Breast epithelium (tissue), 3 donors: ENCODE measurements at regions not wholly inside any gene's neighbourhood (a gene's known extent, or its start where the extent isn't known, plus 50 kb on each side); places are given as distances from the start of the nearest gene placed in this dataset.

Experiments used
- CTCF ChIP-seq, 3 donors: fragments of 450-650 bp; IDR thresholded peaks; one replicate each; pipeline ENCODE4 v1.5.1; 2016 to 2017; ENCODE audit warnings: antibody characterized with exemption in 3 of 3, mild to moderate bottlenecking in 3 of 3, moderate library complexity in 3 of 3
- POLR2A ChIP-seq: fragments of 450-650 bp; IDR thresholded peaks from one replicate; pipeline ENCODE4 v1.6.1; 2016; ENCODE audit warnings: antibody characterized with exemption, mild to moderate bottlenecking, moderate library complexity
- POLR2AphosphoS5 ChIP-seq, 3 donors: sonication (generic); formaldehyde crosslinking; IDR thresholded peaks; one replicate each; pipeline ENCODE4 v1.6.1; 2017; ENCODE audit warnings: antibody characterized with exemption in 3 of 3

GRCh38 chr10:4569151-4569550 is 256.9 kb upstream of the AKR1E2 start:
- TF ChIP-seq CTCF (IDR thresholded peaks at IDR 0.05) (no peak), POLR2AphosphoS5 (IDR thresholded peaks at IDR 0.05) (no peak), POLR2A (no peak)
